Inferior parietal cortex (tissue), 1 donor: ENCODE measurements at regions not wholly inside any gene's neighbourhood (a gene's known extent, or its start where the extent isn't known, plus 50 kb on each side); places are given as distances from the start of the nearest gene placed in this dataset.

Experiments
- DNase-seq: peaks from one replicate; pipeline ENCODE4 v3.0.0-alpha.2; 2016; ENCODE audit errors: extremely low spot score

GRCh38 chr6:156378853-156379252, 398.3 kb upstream of the ARID1B start:
- DNase-seq: no peak

- no peak for DNase-seq
These were observed 401.1 kb upstream of the ARID1B start for GRCh38 chr6:156376091-156376490.

GRCh38 chr6:156359912-156360311, 417.3 kb upstream of the ARID1B start:
- no peak for DNase-seq

- no peak for DNase-seq
These were observed 424.3 kb upstream of the ARID1B start for GRCh38 chr6:156352861-156353260.

GRCh38 chr6:156351346-156351966, 425.7 kb upstream of the ARID1B start:
- DNase-seq: no peak

GRCh38 chr6:156350337-156350736, 426.8 kb upstream of the ARID1B start:
- no peak for DNase-seq

GRCh38 chr6:156348849-156349248, 428.3 kb upstream of the ARID1B start:
- DNase-seq: no peak

GRCh38 chr6:156348424-156348823, 428.8 kb upstream of the ARID1B start:
- DNase-seq: no peak

- DNase-seq: no peak
These were observed 429.5 kb upstream of the ARID1B start for GRCh38 chr6:156347656-156348055.

GRCh38 chr6:156347246-156347645, 429.9 kb upstream of the ARID1B start:
- no peak for DNase-seq

GRCh38 chr6:156345700-156346099, 431.5 kb upstream of the ARID1B start:
- no peak for DNase-seq

GRCh38 chr6:156344491-156344890, 432.7 kb upstream of the ARID1B start:
- no peak for DNase-seq

- no peak for DNase-seq
These were observed 439.4 kb upstream of the ARID1B start for GRCh38 chr6:156337801-156338200.

- DNase-seq: no peak
These were observed 440.4 kb upstream of the ARID1B start for GRCh38 chr6:156336733-156337132.

- DNase-seq: no peak
These were observed 441.1 kb upstream of the ARID1B start for GRCh38 chr6:156336089-156336488.

- DNase-seq: no peak
These were observed 442.2 kb upstream of the ARID1B start for GRCh38 chr6:156334966-156335365.

- DNase-seq: no peak
These were observed 457.5 kb upstream of the ARID1B start for GRCh38 chr6:156319707-156320106.

GRCh38 chr6:156316583-156317125, 460.5 kb upstream of the ARID1B start:
- no peak for DNase-seq

- DNase-seq: no peak
These were observed 462.0 kb upstream of the ARID1B start for GRCh38 chr6:156315146-156315545.

- no peak for DNase-seq
These were observed 464.1 kb upstream of the ARID1B start for GRCh38 chr6:156313037-156313436.

- DNase-seq: no peak
These were observed 465.9 kb upstream of the ARID1B start for GRCh38 chr6:156311291-156311690.

- no peak for DNase-seq
These were observed 466.5 kb upstream of the ARID1B start for GRCh38 chr6:156310701-156311100.

GRCh38 chr6:156309017-156309416, 468.2 kb upstream of the ARID1B start:
- DNase-seq: no peak

GRCh38 chr6:156308604-156309003, 468.6 kb upstream of the ARID1B start:
- no peak for DNase-seq
